Ascending aorta (tissue), 2 donors: ENCODE measurements at regions not wholly inside any gene's neighbourhood (a gene's known extent, or its start where the extent isn't known, plus 50 kb on each side); places are given as distances from the start of the nearest gene placed in this dataset.

Experiments used
- DNase-seq, 2 donors: peaks; one replicate each; pipeline ENCODE4 v3.0.0-alpha.2; 2019; ENCODE audit warnings: low spot score in 2 of 2
- H3K27ac ChIP-seq, 2 donors: fragments of 200-600 bp; sonication (generic); one replicate each; pipeline ENCODE4 v1.5.1; 2016 to 2017; ENCODE audit warnings: mild to moderate bottlenecking in 1 of 2
- H3K27me3 ChIP-seq: fragments of 200-600 bp; sonication (generic); one replicate; pipeline ENCODE4 v1.5.1; 2017
- H3K36me3 ChIP-seq, 2 donors: fragments of 200-600 bp; sonication (generic); one replicate each; pipeline ENCODE4 v1.5.1; 2016
- H3K4me1 ChIP-seq, 2 donors: fragments of 200-600 bp; sonication (generic); one replicate each; pipeline ENCODE4 v1.5.1; 2016 to 2017; ENCODE audit warnings: mild to moderate bottlenecking in 1 of 2
- H3K4me3 ChIP-seq, 2 donors: fragments of 200-600 bp; sonication (generic); one replicate each; pipeline ENCODE4 v1.5.1; 2016 to 2017; ENCODE audit warnings: mild to moderate bottlenecking in 1 of 2
- H3K9me3 ChIP-seq, 2 donors: fragments of 200-600 bp; sonication (generic); one replicate each; pipeline ENCODE4 v1.5.1; 2016
- intact Hi-C: fragments of 100-400 bp; cut with DNase I; formaldehyde crosslinking; loops from one replicate; pipeline ENCODE4 v1.15.1; 2023
- TF ChIP-seq, protein P1 (sequence below), 3 experiments: fragments of 200-600 bp in 2 of 3; fragments of 450-650 bp in 1 of 3; sonication (generic) in 2 of 3; IDR thresholded peaks; one replicate each; pipeline ENCODE4 v1.5.1; 2016 to 2019; ENCODE audit warnings: antibody characterized with exemption in 3 of 3, mild to moderate bottlenecking in 1 of 3, moderate library complexity in 1 of 3

DNA sequence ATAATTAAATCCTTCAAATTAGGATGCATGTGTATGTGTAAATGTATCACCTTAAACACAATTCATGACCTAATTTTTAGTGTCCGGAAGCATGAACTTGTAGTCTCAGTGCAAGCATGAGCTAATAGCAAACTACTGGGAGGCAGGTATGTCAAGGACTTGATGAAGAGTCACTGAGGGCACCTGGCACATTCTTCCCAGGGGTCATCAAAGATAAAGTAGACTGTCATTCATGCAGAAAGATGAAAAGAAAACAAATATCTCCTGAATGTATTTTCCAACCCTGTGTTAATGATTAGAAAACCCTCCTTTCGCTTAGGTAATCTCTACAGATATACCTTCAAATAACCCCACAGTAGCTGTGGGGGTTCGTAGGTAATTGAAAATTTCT is 234.9 kb downstream of the SOCS6 start:
- no peaks in the 10 kb centered on the region for H3K4me1 ChIP-seq
- H3K36me3 ChIP-seq: no peaks in the 10 kb centered on the region
- TF ChIP-seq, protein P1, sequence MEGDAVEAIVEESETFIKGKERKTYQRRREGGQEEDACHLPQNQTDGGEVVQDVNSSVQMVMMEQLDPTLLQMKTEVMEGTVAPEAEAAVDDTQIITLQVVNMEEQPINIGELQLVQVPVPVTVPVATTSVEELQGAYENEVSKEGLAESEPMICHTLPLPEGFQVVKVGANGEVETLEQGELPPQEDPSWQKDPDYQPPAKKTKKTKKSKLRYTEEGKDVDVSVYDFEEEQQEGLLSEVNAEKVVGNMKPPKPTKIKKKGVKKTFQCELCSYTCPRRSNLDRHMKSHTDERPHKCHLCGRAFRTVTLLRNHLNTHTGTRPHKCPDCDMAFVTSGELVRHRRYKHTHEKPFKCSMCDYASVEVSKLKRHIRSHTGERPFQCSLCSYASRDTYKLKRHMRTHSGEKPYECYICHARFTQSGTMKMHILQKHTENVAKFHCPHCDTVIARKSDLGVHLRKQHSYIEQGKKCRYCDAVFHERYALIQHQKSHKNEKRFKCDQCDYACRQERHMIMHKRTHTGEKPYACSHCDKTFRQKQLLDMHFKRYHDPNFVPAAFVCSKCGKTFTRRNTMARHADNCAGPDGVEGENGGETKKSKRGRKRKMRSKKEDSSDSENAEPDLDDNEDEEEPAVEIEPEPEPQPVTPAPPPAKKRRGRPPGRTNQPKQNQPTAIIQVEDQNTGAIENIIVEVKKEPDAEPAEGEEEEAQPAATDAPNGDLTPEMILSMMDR (IDR thresholded peaks at IDR 0.05): no peak
- no peaks in the 10 kb centered on the region for H3K27me3 ChIP-seq
- H3K4me3 ChIP-seq: no peak overlapping the region
- intact Hi-C loops: no loop called here
- no peak overlapping the region for H3K27ac ChIP-seq
- no peak for DNase-seq
- H3K9me3 ChIP-seq: no peaks in the 10 kb centered on the region

DNA sequence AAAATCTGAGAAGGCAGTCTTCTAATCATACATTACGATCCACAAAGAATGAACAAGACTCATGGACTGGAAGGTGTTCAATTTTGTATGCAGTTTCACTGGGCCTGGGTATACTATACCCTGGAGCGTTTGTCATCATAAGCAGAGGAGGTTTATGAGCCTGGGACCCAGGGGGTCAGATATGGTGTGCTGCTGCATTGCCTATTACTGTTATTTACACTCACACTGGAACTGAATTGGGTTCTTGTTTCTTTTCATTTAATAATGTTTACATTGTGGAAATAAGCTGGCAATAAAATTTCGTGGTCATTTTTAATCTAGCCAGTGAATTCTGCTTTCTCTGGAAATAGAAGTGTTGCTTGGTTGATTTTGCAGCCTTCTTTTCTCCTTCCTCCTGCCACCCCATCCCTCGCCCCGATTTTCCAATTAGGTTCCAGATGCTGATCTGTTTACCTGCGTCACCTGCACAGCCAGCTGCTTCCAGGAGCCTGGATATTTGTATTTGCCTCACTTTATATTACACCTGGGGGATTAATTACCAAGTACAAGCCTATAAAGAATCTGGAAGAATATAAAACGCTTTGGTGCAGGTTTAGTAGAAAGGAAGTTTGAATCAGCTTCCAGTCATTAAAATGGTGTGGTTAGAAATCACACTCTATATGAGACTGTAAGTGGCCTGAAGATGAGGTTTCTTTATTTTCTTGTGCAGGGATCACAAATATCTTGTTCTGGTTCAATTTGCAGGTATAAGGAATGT is 234.4 kb downstream of the SOCS6 start:
- H3K27ac ChIP-seq: no peak overlapping the region
- intact Hi-C loops: no loop called here
- H3K9me3 ChIP-seq: no peaks in the 10 kb centered on the region
- H3K4me3 ChIP-seq: no peak overlapping the region
- no peaks in the 10 kb centered on the region for H3K36me3 ChIP-seq
- no peaks in the 10 kb centered on the region for H3K4me1 ChIP-seq
- no peak for DNase-seq
- TF ChIP-seq, protein P1 (IDR thresholded peaks at IDR 0.05): no peak
- H3K27me3 ChIP-seq: no peaks in the 10 kb centered on the region

DNA sequence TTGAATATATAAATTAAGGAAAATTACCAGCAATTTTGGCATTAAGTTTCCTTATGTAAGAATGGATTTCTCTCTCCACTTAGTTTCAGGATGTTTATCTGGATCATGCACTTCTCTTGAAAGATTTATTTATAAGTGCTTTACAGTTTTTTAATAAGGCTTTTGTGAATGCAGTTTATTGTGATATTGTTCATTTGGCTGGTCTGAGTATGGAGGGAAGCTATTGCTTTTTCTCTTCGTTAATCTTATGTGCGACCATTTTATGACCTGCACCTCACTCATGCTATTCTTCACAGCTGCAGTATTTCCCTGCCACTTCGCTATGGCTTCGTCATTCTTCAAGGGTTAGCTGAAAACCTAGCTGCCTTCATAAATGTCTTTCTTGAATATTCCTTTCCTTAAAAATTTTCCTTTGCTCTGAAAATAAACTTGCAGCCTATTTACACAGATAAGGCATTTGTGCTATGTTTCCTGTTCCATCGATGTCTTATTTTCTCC is 233.4 kb downstream of the SOCS6 start:
- TF ChIP-seq, protein P1 (IDR thresholded peaks at IDR 0.05): no peak
- no peaks in the 10 kb centered on the region for H3K27me3 ChIP-seq
- no peak for DNase-seq
- H3K27ac ChIP-seq: no peak overlapping the region
- no peaks in the 10 kb centered on the region for H3K36me3 ChIP-seq
- intact Hi-C loops: no loop called here
- H3K4me1 ChIP-seq: no peaks in the 10 kb centered on the region
- no peak overlapping the region for H3K4me3 ChIP-seq
- no peaks in the 10 kb centered on the region for H3K9me3 ChIP-seq

DNA sequence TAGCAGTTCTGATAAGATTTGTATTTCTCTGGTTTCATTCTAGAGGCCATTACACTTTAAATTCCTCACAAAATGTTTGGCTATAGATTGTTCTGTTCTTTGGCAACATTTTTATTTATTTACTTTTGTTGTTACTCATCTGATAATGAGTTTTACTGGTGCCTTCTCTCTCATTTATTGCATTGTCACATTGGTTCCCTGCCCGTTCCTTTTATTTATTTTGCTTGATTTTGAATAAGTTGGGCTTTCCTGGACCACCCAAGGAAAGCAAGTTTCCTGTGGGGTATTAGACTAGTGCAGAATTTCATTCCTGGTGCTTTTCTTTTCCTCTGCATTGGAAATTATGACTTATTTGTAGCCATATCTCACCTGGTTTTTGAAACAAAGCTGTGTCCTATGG is 232.0 kb downstream of the SOCS6 start:
- no peaks in the 10 kb centered on the region for H3K36me3 ChIP-seq
- no peaks in the 10 kb centered on the region for H3K9me3 ChIP-seq
- intact Hi-C loops: no loop called here
- TF ChIP-seq, protein P1 (IDR thresholded peaks at IDR 0.05): no peak
- no peaks in the 10 kb centered on the region for H3K4me1 ChIP-seq
- H3K27me3 ChIP-seq: no peaks in the 10 kb centered on the region
- H3K4me3 ChIP-seq: no peak overlapping the region
- DNase-seq: no peak
- H3K27ac ChIP-seq: no peak overlapping the region

DNA sequence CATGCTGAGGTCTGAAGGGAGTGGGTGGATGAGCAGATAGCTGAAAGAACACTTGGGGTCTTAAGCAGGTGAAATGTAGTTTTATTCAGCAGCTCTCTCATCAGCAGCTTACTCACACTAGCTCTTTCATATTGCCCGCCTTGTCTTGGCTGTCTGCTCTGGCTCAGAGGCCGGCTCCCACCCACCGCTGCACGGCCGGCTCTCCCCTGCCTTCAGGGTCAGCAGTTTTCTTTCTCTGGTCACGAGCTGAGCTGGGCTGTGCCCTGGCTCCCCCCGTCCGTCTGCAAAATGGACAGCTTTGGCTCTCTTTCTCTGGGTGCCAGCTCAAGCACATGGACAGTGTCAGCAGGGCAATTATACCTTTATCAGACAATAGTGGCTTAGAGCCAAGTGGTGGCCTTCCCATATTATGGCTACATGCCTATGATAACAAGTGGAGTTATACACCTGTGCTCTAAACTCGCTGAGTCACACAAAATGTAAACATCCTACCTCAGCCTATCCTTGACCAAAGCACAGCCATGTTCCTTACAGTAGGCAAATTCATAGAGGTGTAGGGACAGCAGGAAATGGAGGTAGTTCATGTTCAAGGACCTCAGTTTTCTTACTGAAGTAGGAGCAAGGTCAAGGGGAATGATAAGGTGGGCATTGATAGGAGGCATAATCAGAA is 224.8 kb downstream of the SOCS6 start:
- Histone ChIP-seq H3K27me3 (no peaks in the 10 kb centered on the region), H3K9me3 (no peaks in the 10 kb centered on the region), H3K27ac (no peak overlapping the region), H3K36me3 (no peaks in the 10 kb centered on the region), H3K4me3 (no peak overlapping the region), H3K4me1 (no peaks in the 10 kb centered on the region)
- intact Hi-C loops: no loop called here
- DNase-seq: no peak
- TF ChIP-seq, protein P1 (IDR thresholded peaks at IDR 0.05): no peak
